GM18868 (cell line): ENCODE measurements at regions not wholly inside any gene's neighbourhood (a gene's known extent, or its start where the extent isn't known, plus 50 kb on each side); places are given as distances from the start of the nearest gene placed in this dataset.

Experiments used
- ATAC-seq: cut with Tn5 transposase; IDR thresholded peaks from one replicate; pipeline ENCODE4 v1.9.1; 2021; ENCODE audit warnings: mild to moderate bottlenecking, moderate library complexity; ENCODE audit not compliant: unreplicated experiment

DNA sequence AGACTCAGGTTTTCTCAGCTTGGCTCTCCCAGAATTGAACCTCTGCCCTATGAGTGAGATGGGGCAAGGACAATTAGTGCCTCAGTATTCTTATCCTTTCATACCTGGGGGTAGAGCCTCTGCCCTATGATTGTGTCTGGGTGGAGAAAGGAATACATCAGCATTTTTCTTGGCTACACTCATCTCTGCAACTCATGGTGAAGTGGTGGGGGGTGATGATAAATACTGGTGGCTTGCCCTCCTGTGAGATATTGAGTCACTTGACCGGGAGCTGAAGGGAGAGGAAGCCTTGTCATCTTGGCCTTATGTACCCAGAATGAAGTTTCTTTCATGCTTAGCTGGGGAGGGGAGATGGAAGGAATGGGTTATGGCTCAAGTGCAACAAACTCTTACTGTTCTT, 71.3 kb upstream of the ENOX2 start:
- ATAC-seq, result no peak

DNA sequence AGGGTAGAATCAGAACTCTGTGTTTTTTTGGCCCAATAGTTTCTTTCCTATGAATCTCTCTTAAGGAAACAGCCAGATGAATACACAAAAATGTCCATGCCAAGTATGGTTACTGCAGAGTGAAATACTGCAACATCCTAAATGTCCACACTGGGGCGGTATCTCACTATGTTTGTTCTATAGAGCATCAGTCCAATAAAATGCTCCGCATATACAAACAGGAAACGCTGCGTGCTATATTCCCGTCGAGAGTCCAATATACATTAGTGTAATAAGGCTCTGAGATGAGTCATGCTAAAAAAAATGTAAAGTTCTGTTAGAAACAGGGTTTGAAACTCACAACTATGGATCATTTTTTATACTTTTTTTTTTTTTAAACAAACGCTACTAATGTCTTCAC, 72.9 kb upstream of the ENOX2 start:
- ATAC-seq, result peak; percentile 90

DNA sequence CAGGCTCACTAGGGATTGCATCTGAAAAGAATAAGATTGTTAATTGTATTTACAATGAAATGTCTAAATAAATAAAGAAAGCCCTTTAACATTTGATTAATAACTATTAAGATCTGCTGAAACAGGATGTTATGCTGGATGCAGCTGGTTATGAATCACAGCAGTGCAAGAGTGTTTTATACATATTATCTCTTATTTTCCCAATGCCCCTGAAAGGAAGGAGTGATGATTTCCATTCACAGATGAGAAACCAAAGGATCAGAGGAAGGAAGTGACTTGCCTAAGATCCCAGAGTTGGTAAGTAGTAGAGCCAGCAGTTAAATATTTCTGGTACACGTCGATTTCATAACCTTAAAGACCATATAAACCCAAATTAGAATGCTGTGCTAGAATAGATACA, 76.3 kb upstream of the ARHGAP36 start:
- no peak for ATAC-seq

DNA sequence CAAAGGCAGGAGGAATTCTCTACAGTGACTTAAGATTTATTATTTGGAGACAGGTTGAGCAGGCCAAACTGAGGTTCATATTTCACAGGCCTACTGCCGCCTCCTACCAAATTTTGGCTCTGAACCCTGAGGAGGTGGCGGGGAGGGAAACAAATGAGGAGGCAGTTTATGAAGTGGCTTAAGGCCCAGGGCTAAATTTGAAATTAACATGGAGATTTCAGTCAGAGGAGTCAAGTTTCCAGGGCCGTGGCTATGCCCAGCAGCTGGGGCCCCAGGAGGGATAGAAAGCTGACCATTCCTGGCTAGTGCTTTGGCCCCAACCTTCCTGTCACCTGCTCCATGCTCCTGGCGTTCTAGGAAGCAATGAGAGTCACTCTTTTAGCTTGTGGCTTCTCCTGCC, 73.4 kb upstream of the ARHGAP36 start:
- ATAC-seq, result no peak

DNA sequence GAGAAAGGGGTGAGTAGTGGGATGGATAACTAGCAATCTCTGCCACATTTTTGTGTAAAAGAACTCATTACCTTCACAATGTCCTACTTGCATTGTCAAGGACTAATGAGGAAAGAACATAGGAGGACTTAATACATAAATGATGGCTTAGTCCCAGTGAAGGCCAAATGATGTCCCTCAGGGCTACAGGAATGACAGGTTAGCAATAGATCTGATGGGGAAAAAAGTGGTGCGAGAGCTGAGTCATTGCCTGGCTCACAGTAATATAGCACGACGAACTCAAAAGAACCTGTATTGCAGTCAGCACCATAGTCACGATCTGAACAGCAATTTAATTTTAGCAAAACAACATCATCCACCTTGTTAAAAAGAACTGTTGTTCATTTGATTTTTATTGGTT, 70.9 kb upstream of the ARHGAP36 start:
- ATAC-seq, result no peak

DNA sequence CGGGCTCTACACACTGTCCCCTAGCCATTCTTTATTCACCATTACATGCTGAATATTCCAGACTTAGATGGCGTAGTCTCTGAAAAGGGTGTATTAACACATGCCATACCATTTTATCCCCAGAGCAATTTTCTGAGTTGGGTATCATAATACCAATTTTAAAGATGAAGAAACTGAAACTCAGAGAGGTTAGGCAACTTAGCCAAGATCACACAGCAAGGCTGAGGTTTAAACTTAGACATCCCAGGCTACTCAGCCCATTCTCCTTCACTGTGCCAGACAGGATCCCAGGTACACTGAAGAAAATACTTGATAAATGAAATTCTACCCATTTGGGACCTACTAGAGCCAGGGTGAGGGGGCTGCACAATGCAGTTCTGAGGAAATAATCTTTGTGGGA, 67.4 kb upstream of the ARHGAP36 start:
- no peak for ATAC-seq

DNA sequence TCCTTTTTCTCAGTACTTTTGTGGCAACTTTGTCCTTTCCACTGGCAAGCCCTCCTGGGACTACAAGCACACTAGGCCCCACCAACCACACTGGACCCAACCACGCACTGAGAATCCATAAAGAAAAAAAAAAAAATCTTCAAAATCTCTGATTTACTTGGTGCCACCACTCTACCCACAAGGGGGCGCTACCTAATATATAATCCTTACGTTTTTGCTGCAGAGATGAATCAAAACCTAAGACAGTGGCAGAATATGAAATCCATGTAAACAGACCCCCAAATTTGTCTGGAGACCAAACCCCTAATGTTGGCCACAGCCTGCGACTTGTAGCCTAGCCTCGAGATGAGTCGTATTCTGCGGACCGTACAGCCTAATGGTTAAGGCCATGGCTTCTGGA, 63.5 kb upstream of the ARHGAP36 start:
- ATAC-seq, result no peak

DNA sequence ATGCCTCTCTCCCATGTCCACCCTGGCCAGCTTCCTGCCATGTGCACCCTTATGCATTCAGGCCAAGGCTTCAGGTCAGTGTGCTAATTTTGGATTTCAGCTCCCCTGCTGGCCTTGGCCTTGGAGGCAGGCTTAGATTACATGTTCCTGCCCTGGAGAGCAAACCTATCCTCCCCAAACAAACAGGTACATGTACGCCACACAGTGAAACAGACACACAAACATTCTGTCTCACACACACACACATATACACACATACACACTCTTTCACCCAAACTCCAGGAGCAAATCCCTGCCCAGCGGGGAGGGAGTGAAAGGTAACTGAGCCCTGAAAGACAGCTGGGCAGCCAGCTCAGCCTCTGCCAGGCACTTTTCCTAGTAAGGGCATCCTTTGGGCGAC, 62.7 kb upstream of the ARHGAP36 start:
- ATAC-seq, result no peak

DNA sequence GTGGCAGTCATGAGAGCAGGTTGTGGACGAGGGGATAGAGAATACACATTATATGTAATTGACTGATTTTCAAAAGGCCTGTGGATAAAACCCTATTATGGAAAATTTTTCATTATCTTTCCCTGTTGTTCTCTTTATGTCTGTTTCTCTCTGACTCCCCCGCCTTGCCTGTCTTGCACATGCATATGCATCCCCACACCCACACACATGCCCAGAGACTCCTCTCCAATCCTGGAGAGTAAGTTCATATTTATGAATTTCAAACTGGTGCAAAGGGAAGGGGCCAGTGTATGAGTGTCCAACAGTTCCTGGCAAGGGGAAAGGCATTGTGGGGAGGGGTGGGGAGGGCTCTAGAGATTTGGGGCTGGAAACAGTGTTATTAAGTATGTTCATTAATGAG, 60.8 kb upstream of the ARHGAP36 start:
- ATAC-seq, result no peak

DNA sequence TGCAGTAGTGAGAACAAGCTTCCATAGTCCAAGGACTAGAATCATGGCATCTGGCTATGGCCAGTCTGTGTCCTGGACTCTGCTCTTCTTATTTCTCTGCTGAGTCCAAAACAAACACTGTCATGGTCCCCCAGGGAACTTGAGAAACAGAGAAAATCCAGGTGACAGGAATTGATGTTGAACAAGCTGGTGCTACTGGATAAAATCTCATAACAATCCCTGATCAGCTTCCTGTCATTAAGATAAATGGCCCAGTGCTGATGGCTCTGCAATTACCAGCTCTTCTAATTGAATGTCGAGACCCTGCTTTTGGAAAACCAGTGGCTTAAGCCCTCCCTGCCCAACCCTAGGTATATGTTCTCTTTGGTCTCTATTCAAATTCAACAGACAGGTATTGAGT, 58.8 kb upstream of the ARHGAP36 start:
- ATAC-seq, result no peak
